GM21825 (cell line): ENCODE measurements at regions not wholly inside any gene's neighbourhood (a gene's known extent, or its start where the extent isn't known, plus 50 kb on each side); places are given as distances from the start of the nearest gene placed in this dataset.

Experiments used
- ATAC-seq: cut with Tn5 transposase; IDR thresholded peaks from one replicate; pipeline ENCODE4 v1.9.1; 2021; ENCODE audit warnings: mild to moderate bottlenecking, moderate library complexity; ENCODE audit not compliant: unreplicated experiment

DNA sequence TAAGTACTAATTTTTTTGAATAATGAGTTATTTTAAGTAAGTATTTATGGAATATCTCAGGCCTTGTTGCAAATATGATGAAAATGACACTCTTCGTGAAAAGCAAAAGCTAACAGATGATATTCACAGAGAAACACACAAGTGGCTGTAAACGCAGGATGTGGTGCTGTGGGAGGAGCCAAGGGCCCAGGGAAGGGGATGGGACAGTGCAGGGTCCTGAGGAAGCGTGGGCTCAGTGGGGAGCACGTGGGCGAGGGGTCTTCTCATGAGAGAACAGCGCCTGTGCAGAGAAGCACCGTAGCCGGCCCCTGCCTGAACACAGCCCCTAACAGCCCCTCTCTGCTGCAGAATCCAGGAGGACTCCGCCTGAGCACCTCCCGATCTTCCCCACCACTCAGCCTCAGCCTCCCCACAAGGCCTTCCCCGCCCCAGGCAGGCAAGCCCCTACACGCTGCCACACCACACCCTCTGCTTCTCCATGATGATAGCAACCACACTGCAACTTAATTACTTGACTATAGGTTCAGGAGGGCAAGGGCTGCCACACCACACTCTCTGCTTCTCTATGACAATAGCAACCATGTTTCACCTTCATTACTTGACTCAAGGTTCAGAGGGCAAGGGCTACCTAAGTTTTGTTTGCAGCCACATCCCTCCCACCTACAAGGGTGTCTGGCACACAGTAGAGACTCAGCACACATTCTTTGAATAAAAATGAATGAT is 152.6 kb upstream of the RNF32 start:
- ATAC-seq: no peak

DNA sequence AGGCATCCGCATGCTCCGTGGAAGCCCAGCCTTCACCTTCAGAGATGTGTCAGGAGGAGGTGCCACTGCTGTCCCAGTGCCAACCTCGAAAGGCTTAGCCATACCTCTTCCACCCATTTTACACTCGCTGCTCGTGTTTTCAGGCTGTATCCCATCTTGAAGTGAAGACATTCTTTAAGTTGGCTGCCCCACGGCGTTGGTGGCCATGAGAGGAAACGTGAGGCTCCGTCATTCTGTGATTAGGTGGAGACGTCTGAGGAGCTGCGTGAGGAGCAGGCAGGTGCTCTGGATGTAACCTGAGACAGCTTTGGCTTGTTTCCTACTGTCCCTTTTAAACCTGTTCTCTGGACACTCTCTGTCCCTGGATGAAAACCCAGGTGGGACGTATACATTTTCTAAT is 159.9 kb upstream of the RNF32 start:
- no peak for ATAC-seq

GRCh38 chr7:156479596-156479995 is 161.0 kb upstream of the RNF32 start:
- no peak for ATAC-seq

- ATAC-seq: no peak
Measured at GRCh38 chr7:156478486-156478885, 162.1 kb upstream of the RNF32 start.

DNA sequence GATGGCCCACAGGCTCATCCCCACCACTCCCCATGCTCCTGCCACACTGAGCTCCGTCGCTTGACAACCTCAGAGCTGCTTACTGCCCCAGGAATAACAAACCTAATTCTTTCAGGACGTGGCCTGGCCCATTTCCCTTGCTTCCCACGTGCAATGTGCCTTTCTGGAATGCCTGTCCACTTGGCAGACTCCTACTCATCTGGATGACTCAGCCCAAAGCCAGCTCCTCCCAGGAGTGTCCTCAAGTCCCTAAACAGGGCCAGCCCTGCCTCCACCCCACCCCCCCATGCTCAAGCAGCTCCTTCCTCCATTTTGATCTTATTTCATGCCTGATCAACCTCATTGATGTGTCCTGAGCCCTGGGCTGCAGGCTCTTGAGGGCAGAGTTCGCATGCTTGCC is 164.9 kb upstream of the RNF32 start:
- ATAC-seq: no peak

- no peak for ATAC-seq
Measured at GRCh38 chr7:156475179-156475578, 165.4 kb upstream of the RNF32 start.

DNA sequence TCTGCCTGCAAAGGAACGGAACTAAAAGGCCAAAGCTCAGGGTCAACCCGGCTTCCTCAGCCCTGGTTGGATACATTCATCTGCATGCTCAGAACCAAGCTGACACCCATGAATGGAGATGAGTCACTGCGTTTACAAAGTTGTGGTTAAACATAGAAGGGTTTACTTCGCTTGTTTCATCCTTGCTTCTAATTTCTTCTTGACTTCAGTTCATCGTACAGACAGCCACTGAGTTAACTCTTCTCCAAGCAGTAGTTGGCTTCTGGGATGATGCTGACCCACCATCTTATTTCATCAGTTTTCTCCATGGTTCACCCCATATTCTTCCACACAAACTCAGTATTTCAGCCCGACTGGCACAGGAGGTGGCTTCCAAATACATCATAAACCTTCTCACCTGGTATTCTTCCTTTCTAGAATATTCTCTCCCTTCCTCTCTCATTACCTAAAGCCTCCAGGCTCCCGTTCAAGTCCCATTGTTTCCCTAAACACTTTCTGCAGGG is 166.3 kb upstream of the RNF32 start:
- ATAC-seq: no peak

DNA sequence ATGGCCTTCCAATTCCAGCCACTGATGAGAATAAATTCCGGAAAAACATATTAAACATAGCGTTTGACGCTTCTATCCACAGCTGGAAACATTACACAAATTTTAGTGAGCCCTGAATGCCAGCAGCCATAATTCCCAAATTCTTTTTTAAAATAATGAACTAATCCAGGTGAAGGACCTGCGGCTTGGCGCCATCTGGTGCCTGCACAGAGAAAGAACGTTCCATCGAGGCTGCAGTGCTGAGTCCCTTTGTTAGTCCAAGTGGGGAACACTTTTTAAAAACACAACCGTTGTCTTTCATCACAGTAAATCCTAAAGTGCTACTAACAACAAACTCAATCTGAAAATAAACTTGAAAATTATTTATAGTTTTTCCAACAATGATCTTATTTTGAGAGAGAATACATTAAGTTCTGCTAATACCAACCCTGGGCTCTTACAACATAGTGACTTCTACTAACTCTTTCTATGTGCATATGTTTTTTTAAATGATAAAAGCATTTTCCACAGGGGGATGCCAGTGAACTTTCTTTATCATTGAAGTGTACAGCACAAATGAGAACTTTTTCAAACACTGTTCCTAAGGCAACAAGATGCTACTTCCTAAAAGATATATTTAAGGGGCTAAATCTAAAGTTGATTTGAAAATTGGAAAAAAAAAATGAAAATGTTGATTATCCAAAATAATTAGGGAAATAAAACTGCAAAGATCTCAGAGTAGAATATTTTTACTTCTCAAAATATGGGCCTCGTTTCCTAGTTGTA is 166.9 kb upstream of the RNF32 start:
- ATAC-seq: no peak

GRCh38 chr7:156472267-156472666 is 168.3 kb upstream of the RNF32 start:
- no peak for ATAC-seq

- ATAC-seq: no peak
Measured at GRCh38 chr7:156470399-156471320, 169.9 kb upstream of the RNF32 start.

- no peak for ATAC-seq
Measured at GRCh38 chr7:156466955-156467625, 173.5 kb upstream of the RNF32 start.

DNA sequence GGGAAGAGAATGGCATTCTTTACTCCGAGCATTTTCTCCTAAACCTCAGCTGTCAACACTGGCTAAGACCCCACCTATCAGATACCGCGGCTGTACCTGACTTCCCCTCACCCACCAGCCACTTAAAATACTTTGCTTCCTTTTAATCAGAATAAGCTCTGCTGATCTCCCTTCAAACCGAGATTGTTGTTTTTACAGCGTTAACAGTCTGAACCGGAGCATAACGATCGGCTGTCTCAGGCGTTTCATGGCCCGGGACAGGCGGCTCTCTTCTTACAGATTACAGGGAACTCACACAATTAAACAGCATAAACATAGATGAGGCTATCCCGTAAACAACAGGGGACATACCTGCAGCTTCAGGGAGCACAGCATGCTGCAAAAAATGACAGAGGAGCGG is 174.3 kb upstream of the RNF32 start:
- ATAC-seq: no peak

DNA sequence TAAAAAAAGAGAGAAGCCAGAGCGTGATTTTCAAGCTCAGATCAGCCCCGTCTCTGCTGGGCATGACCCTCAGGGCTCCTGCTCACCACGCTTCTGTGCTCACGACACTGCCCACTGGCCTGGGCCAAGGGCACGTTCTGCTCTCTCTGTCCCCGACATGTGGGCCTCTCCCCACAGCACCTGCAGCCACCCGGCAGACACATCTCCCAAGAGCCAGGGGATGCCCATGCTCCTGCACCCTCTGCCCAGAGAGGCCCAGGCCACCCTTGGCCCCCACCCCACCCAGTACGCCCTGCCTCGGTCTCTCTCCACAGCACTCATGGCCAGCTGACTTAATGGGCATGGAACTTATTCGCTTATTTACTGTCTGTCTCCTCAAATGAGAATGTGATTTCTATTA is 175.4 kb upstream of the RNF32 start:
- ATAC-seq: no peak

- no peak for ATAC-seq
Measured at GRCh38 chr7:156464339-156464738, 176.2 kb upstream of the RNF32 start.

DNA sequence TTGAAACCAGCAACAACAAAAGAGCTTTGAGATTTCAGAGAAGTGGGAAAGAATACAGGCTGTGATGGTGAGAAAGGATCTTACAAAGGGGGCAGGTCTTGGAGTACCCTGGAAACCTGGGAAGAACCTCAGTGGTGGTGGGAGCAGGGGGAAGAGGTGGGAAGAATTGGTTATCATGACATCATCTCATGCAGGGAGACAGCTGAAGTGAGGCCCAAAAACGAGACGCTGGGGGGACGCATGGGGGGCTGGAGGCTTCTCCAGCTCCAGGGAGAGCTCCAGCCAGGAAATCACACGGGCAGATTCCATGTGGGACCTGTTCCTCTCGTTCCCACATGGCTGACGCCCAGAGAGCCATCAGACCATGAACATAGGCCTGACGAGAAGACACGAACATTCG is 177.3 kb upstream of the RNF32 start:
- no peak for ATAC-seq

DNA sequence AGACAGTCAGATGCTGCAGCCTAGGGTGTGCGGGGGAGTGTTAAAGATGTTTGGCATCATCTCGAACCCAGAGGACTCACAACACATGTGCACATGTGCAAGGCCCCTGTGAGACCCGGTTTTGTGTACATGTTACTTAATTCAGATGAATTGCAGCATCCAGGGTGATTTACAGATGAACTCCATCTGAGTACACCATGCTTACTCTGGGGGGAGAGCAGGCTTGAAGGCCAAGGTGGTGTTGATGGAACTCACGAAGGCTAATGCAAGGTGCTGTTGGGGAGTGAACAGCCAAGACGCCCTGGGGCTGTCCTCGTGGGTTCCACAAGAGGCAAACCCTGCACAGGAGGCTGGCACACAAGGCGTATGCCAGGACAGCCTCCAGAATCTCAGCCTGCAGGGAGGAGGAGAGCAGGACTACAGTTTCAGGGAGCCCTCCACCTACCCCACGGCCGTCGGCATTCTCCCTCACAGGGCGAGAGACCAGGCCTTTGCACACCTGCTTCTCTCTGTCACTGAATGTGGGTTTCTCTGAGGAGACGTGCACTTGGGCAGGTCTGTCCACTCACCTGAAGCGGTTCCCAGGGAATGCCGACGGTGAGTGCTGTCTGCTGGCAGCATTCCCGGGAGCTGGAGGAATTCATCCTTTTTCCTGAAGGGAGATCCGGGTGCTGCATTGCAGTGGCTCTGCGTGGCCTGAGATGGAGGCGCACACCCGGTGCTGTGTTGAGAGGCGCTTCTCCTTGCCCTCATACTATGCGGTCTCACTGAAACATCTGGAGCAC is 178.5 kb upstream of the RNF32 start:
- ATAC-seq: no peak

- ATAC-seq: no peak
Measured at GRCh38 chr7:156460858-156461627, 179.5 kb upstream of the RNF32 start.

DNA sequence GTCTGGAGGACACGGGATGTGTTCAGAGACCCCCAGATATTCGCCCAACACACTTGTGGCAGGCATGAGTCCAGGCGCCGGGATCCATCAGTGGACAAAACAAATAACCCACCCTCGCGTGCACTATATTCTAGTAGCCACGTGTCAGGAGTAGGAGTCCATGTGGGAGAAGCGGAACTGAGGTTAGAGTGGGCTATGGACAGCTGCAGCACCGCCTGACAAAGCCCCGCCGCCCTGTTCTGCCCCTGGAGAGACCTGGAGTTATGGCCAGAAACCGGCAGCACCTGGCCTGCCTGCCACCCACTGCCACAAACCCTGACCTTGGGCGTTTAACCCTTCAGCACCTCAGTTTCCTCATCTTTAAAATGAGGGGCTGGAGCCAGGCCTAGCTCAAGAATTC is 181.0 kb upstream of the RNF32 start:
- ATAC-seq: no peak

GRCh38 chr7:156459067-156459466 is 181.5 kb upstream of the RNF32 start:
- ATAC-seq: no peak
